Thyroid gland (tissue), 4 donors: ENCODE measurements at regions not wholly inside any gene's neighbourhood (a gene's known extent, or its start where the extent isn't known, plus 50 kb on each side); places are given as distances from the start of the nearest gene placed in this dataset.

ENCODE experiments used
- DNase-seq, 2 donors: peaks; one replicate each; pipeline ENCODE4 v3.0.0-alpha.2; 2019
- H3K27ac ChIP-seq, 3 donors: fragments of 200-600 bp; sonication (generic); 1 replicate in 2 of 3; 2 replicates in 1 of 3; pipeline ENCODE4 v1.5.1; 2016 to 2019; ENCODE audit warnings: mild to moderate bottlenecking in 1 of 3, moderate library complexity in 1 of 3
- H3K27me3 ChIP-seq: fragments of 200-600 bp; sonication (generic); one replicate; pipeline ENCODE4 v1.5.1; 2019
- H3K36me3 ChIP-seq, 2 donors: fragments of 200-600 bp; sonication (generic); one replicate each; pipeline ENCODE4 v1.5.1; 2016 to 2019
- H3K4me1 ChIP-seq, 2 donors: fragments of 200-600 bp; sonication (generic); one replicate each; pipeline ENCODE4 v1.5.1; 2017 to 2019
- H3K4me3 ChIP-seq, 3 donors: fragments of 200-600 bp; sonication (generic); replicated peaks in 1 of 3; 1 replicate in 2 of 3; 2 replicates in 1 of 3; pipeline ENCODE4 v1.5.1; 2016; ENCODE audit warnings: mild to moderate bottlenecking in 1 of 3
- H3K9me3 ChIP-seq: fragments of 200-600 bp; sonication (generic); one replicate; pipeline ENCODE4 v1.5.1; 2017
- POLR2A ChIP-seq, 2 donors: fragments of 450-650 bp; IDR thresholded peaks; one replicate each; pipeline ENCODE4 v1.6.1; 2017; ENCODE audit warnings: antibody characterized with exemption in 2 of 2, mild to moderate bottlenecking in 2 of 2, moderate library complexity in 1 of 2
- whole genome bisulfite sequencing, 2 donors: methylation state at CpG; one replicate each; pipeline ENCODE4 v1.1.5; 2017; 5-methylcytosine and 5-hydroxymethylcytosine counted together
- intact Hi-C: fragments of 100-400 bp; cut with DNase I; formaldehyde crosslinking; loops from one replicate; pipeline ENCODE4 v1.15.1; 2023
- TF ChIP-seq, protein P1 (sequence below), 6 experiments: fragments of 200-600 bp in 3 of 6; fragments of 450-650 bp in 3 of 6; sonication (generic) in 3 of 6; IDR thresholded peaks; one replicate each; pipeline ENCODE4 v1.5.1; 2016 to 2019; ENCODE audit warnings: antibody characterized with exemption in 6 of 6, mild to moderate bottlenecking in 2 of 6, inconsistent platforms in 1 of 6, moderate library complexity in 1 of 6

DNA sequence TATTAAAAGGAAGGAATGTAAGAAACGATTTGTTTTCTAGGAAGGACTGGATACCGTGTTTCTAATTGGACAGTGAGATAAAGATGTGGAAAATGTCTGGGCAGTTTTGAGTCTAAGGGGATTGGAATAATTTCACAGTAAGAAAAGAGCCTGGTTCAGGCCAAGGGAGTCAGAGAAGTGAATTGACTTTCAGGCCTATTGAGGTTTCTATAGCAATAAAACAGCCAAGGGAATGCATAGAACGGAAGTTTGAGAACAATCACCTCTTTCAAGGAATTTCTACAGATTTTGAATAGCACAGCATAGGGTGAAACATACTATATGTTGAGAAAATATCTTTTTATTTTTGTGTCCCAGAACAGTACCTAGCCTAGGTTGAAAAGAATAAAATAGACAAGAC lies 271.6 kb upstream of the TRPM3 start:
- H3K4me3 ChIP-seq = no peak overlapping the region
- H3K36me3 ChIP-seq = no peaks in the 10 kb centered on the region
- no peak for DNase-seq
- no peaks in the 10 kb centered on the region for H3K27me3 ChIP-seq
- WGBS, 2 donors = 80 to 81% methylated on average over 3 of the region's 3 CpGs
- intact Hi-C loops = no loop called here
- H3K4me1 ChIP-seq = no peaks in the 10 kb centered on the region
- no peak for TF ChIP-seq POLR2A (IDR thresholded peaks at IDR 0.05)
- TF ChIP-seq, protein P1, sequence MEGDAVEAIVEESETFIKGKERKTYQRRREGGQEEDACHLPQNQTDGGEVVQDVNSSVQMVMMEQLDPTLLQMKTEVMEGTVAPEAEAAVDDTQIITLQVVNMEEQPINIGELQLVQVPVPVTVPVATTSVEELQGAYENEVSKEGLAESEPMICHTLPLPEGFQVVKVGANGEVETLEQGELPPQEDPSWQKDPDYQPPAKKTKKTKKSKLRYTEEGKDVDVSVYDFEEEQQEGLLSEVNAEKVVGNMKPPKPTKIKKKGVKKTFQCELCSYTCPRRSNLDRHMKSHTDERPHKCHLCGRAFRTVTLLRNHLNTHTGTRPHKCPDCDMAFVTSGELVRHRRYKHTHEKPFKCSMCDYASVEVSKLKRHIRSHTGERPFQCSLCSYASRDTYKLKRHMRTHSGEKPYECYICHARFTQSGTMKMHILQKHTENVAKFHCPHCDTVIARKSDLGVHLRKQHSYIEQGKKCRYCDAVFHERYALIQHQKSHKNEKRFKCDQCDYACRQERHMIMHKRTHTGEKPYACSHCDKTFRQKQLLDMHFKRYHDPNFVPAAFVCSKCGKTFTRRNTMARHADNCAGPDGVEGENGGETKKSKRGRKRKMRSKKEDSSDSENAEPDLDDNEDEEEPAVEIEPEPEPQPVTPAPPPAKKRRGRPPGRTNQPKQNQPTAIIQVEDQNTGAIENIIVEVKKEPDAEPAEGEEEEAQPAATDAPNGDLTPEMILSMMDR (IDR thresholded peaks at IDR 0.05) = no peak
- H3K9me3 ChIP-seq = no peaks in the 10 kb centered on the region
- no peak overlapping the region for H3K27ac ChIP-seq

GRCh38 chr9:71384343-71384742 lies 262.9 kb upstream of the TRPM3 start:
- intact Hi-C loops = no loop called here
- Histone ChIP-seq H3K27me3 (no peaks in the 10 kb centered on the region), H3K9me3 (no peaks in the 10 kb centered on the region), H3K27ac (no peak overlapping the region), H3K36me3 (no peaks in the 10 kb centered on the region), H3K4me1 (no peaks in the 10 kb centered on the region), H3K4me3 (no peak overlapping the region)
- WGBS, 2 donors = 73 to 87% methylated on average over 4 of the region's 4 CpGs
- no peak for DNase-seq
- TF ChIP-seq POLR2A (IDR thresholded peaks at IDR 0.05) = no peak
- TF ChIP-seq, protein P1 (IDR thresholded peaks at IDR 0.05) = no peak

- no peak for TF ChIP-seq POLR2A (IDR thresholded peaks at IDR 0.05)
- TF ChIP-seq, protein P1 (IDR thresholded peaks at IDR 0.05) = no peak
- H3K4me3 ChIP-seq = no peak overlapping the region
- DNase-seq = no peak
- H3K36me3 ChIP-seq = no peaks in the 10 kb centered on the region
- H3K9me3 ChIP-seq = no peaks in the 10 kb centered on the region
- intact Hi-C loops = no loop called here
- H3K4me1 ChIP-seq = no peaks in the 10 kb centered on the region
- H3K27ac ChIP-seq = no peak overlapping the region
- H3K27me3 ChIP-seq = no peaks in the 10 kb centered on the region
These were observed 262.0 kb upstream of the TRPM3 start for GRCh38 chr9:71383308-71383940.

DNA sequence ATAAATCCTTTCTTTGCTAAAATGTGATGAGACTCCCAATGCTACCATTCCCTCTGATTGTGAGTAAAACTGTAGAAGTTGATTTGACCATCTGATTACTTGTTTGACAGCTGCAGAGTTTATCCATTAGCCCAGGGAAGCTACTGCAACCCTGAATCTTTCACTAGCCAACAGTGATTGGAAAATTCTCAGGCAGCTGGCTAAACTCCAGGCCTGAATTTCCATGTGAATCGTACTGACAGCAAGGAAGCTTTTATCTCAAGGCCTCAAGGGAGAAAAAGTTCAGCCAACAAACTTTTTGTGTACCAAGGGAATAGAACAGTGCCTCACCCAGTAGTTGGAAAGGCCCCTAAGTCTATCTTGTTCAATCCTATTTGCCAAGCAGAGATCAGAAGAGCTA lies 246.7 kb upstream of the TRPM3 start:
- no peaks in the 10 kb centered on the region for H3K27me3 ChIP-seq
- WGBS, 2 donors = 25 to 29% methylated on average over 1 of the region's 1 CpG
- intact Hi-C loops = no loop called here

DNA sequence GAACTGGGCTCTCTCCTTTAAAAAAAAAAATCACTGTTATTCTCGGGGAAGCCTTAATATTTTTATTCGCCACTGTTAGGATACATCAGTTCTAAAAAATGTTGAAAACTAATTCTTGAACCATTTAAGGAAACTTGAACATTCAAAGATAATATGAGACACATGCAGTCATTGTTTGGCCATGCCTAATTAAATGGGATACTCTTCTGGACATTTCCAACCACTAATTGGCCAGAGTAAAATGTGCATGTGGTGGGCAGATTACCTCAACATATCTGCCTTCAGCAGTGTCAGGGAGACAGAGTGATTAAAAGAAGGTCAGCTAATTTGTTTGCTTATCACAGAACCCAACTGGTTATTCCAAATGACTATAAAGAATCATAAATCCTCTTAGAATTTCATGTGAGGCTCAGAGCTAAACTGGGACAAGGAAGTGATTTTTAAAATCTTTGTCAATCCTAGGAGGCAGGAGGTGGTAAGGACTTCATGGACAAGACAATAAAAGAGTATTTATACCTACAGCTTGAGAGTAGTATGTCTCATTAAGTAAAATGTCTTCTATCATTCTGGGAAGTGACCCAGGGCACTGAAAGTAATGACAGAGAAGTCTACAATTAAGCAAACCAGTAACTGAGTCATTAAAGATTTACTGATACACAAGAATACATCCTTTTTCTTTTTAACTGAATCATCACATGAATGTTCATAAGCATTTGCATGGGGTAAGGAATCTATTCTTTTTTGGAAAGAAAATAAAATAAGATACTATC lies 242.9 kb upstream of the TRPM3 start:
- Histone ChIP-seq H3K27ac (no peak overlapping the region), H3K36me3 (no peaks in the 10 kb centered on the region), H3K9me3 (no peaks in the 10 kb centered on the region), H3K4me1 (no peaks in the 10 kb centered on the region), H3K4me3 (no peak overlapping the region), H3K27me3 (no peaks in the 10 kb centered on the region)
- TF ChIP-seq, protein P1 (IDR thresholded peaks at IDR 0.05) = no peak
- TF ChIP-seq POLR2A (IDR thresholded peaks at IDR 0.05) = no peak
- WGBS, 2 donors = 81 to 87% methylated on average over 2 of the region's 2 CpGs
- no peak for DNase-seq
- intact Hi-C loops = no loop called here

More for the DNA sequence above, 246.7 kb upstream of the TRPM3 start:
- Histone ChIP-seq H3K36me3 (no peaks in the 10 kb centered on the region), H3K4me3 (no peak overlapping the region), H3K27ac (no peak overlapping the region), H3K4me1 (no peaks in the 10 kb centered on the region), H3K9me3 (no peaks in the 10 kb centered on the region)
- TF ChIP-seq, protein P1 (IDR thresholded peaks at IDR 0.05) = no peak
- no peak for TF ChIP-seq POLR2A (IDR thresholded peaks at IDR 0.05)
- no peak for DNase-seq
